ENCODE measurements at regions not wholly inside any gene's neighbourhood (a gene's known extent, or its start where the extent isn't known, plus 50 kb on each side); places are given as distances from the start of the nearest gene placed in this dataset.

GRCh38 chr14:40393143-40393542 lies 960.9 kb upstream of the FBXO33 start:
- no peak for TF ChIP-seq CTCF (IDR thresholded peaks at IDR 0.05)
- no peak overlapping the region for H3K27ac ChIP-seq
- H3K36me3 ChIP-seq, result no peaks in the 10 kb centered on the region
- no peaks in the 10 kb centered on the region for H3K9me3 ChIP-seq
- H3K27me3 ChIP-seq, result no peaks in the 10 kb centered on the region
- DNase-seq (no peak), ATAC-seq (peak in 1 of 4 donors; percentile 63), FAIRE-seq (no peak)
- no peaks in the 10 kb centered on the region for H3K4me1 ChIP-seq
- no peak overlapping the region for H3K4me3 ChIP-seq
- intact Hi-C loops (cut with DNase I), result no loop called here

GRCh38 chr14:40386433-40386832 lies 954.2 kb upstream of the FBXO33 start:
- no peak overlapping the region for H3K27ac ChIP-seq
- H3K4me1 ChIP-seq, result no peaks in the 10 kb centered on the region
- intact Hi-C loops (cut with DNase I), result no loop called here
- ATAC-seq (no peak), FAIRE-seq (no peak), DNase-seq (no peak)
- TF ChIP-seq CTCF (IDR thresholded peaks at IDR 0.05), result no peak
- H3K9me3 ChIP-seq, result no peaks in the 10 kb centered on the region
- no peaks in the 10 kb centered on the region for H3K27me3 ChIP-seq
- no peak overlapping the region for H3K4me3 ChIP-seq
- WGBS, 2 donors, result 52 to 61% methylated on average over 1 of the region's 1 CpG
- no peaks in the 10 kb centered on the region for H3K36me3 ChIP-seq

- FAIRE-seq (no peak), ATAC-seq (no peak)
- intact Hi-C loops (cut with DNase I), result no loop called here
These were observed 942.0 kb upstream of the FBXO33 start for GRCh38 chr14:40374221-40374620.

GRCh38 chr14:40371011-40371410 lies 938.8 kb upstream of the FBXO33 start:
- Histone ChIP-seq H3K36me3 (no peaks in the 10 kb centered on the region), H3K27ac (no peak overlapping the region), H3K27me3 (no peaks in the 10 kb centered on the region), H3K4me1 (no peaks in the 10 kb centered on the region), H3K9me3 (no peaks in the 10 kb centered on the region), H3K4me3 (no peak overlapping the region)
- FAIRE-seq (no peak), DNase-seq (no peak), ATAC-seq (no peak)
- TF ChIP-seq CTCF (IDR thresholded peaks at IDR 0.05), result no peak
- WGBS, 2 donors, result 41 to 43% methylated on average over 2 of the region's 2 CpGs
- intact Hi-C loops (cut with DNase I), result no loop called here

More at GRCh38 chr14:40374221-40374620, 942.0 kb upstream of the FBXO33 start:
- no peak for DNase-seq
- no peak for TF ChIP-seq CTCF (IDR thresholded peaks at IDR 0.05)
- Histone ChIP-seq H3K4me1 (no peaks in the 10 kb centered on the region), H3K27ac (no peak overlapping the region), H3K36me3 (no peaks in the 10 kb centered on the region), H3K4me3 (no peak overlapping the region), H3K27me3 (no peaks in the 10 kb centered on the region), H3K9me3 (no peaks in the 10 kb centered on the region)
- 84 to 91% methylated on average over 10 of the region's 10 CpGs for WGBS, 2 donors

GRCh38 chr14:40368314-40368713 lies 936.1 kb upstream of the FBXO33 start:
- DNase-seq (no peak), FAIRE-seq (no peak), ATAC-seq (peak in 1 of 4 donors; percentile 38)
- no peaks in the 10 kb centered on the region for H3K27me3 ChIP-seq
- intact Hi-C loops (cut with DNase I), result no loop called here
- no peak for TF ChIP-seq CTCF (IDR thresholded peaks at IDR 0.05)
- H3K27ac ChIP-seq, result no peak overlapping the region
- no peak overlapping the region for H3K4me3 ChIP-seq
- H3K4me1 ChIP-seq, result no peaks in the 10 kb centered on the region
- H3K9me3 ChIP-seq, result no peaks in the 10 kb centered on the region
- H3K36me3 ChIP-seq, result no peaks in the 10 kb centered on the region
- 3 to 5% methylated on average over 2 of the region's 2 CpGs for WGBS, 2 donors

Measured in pancreas (tissue), 10 donors.